Adrenal gland (tissue), 9 donors: ENCODE measurements at regions not wholly inside any gene's neighbourhood (a gene's known extent, or its start where the extent isn't known, plus 50 kb on each side); places are given as distances from the start of the nearest gene placed in this dataset.

Experiments used
- DNase-seq, 7 donors: peaks; one replicate each; pipeline ENCODE4 v3.0.0-alpha.2; 2019 to 2020
- H3K27ac ChIP-seq, 5 donors: fragments of 200-600 bp; sonication (generic) in 4 of 5; 1 replicate in 3 of 5; 2 replicates in 2 of 5; pipeline versions ENCODE4 v1.5.1 to v1.8.0; 2016 to 2020; ENCODE audit warnings: mild to moderate bottlenecking in 1 of 5
- H3K27me3 ChIP-seq: fragments of 200-600 bp; 2 replicates; pipeline ENCODE4 v1.8.0; 2021
- H3K36me3 ChIP-seq, 2 donors: fragments of 200-600 bp; replicated peaks in 1 of 2; 1 replicate in 1 of 2; 2 replicates in 1 of 2; pipeline versions ENCODE4 v1.5.1 to v1.8.0; 2018 to 2022
- H3K4me1 ChIP-seq, 2 donors: fragments of 200-600 bp; replicated peaks in 1 of 2; 1 replicate in 1 of 2; 2 replicates in 1 of 2; pipeline versions ENCODE4 v1.5.1 to v1.8.0; 2018 to 2021
- H3K4me3 ChIP-seq, 4 donors: fragments of 200-600 bp; sonication (generic) in 3 of 4; one replicate each; pipeline ENCODE4 v1.5.1; 2016 to 2018
- H3K9me3 ChIP-seq, 3 donors: fragments of 200-600 bp; sonication (generic) in 1 of 3; replicated peaks in 1 of 3; 1 replicate in 2 of 3; 2 replicates in 1 of 3; pipeline versions ENCODE4 v1.5.1 to v1.8.0; 2016 to 2021
- POLR2A ChIP-seq, 2 donors: fragments of 450-650 bp; IDR thresholded peaks; one replicate each; pipeline ENCODE4 v1.6.1; 2017; ENCODE audit warnings: antibody characterized with exemption in 2 of 2, mild to moderate bottlenecking in 2 of 2, moderate library complexity in 1 of 2
- WGBS, 4 donors: extraction: QIAGEN DNeasy Blood & Tissue Kit in 2 of 4; methylation state at CpG; one replicate each; pipeline versions ENCODE4 v1.1.5 to v1.1.7; 2013 to 2017; 5-methylcytosine and 5-hydroxymethylcytosine counted together
- intact Hi-C, 2 donors: fragments of 100-400 bp; cut with DNase I; formaldehyde crosslinking; loops; one replicate each; pipeline versions ENCODE4 v1.14.1 to v1.15.0; 2022 to 2023
- TF ChIP-seq, protein P1 (sequence below), 6 experiments: fragments of 450-650 bp in 4 of 6; fragments of 200-600 bp in 2 of 6; sonication (generic) in 1 of 6; IDR thresholded peaks; 1 replicate in 5 of 6; 2 replicates in 1 of 6; pipeline versions ENCODE4 v1.5.1 to v1.8.0; 2016 to 2021; ENCODE audit warnings: antibody characterized with exemption in 6 of 6, mild to moderate bottlenecking in 2 of 6, moderate library complexity in 1 of 6
- donor health status: healthy with polysubstance abuse.
- donor health status: Bipolar disorder and iron deficiency.
- donor health status: DM: yes; HTN: yes; CAD: no.
- donor health status: DM: no; HTN: no; CAD: no.
- donor health status: DM: no; HTN: no; CAD: no.

DNA sequence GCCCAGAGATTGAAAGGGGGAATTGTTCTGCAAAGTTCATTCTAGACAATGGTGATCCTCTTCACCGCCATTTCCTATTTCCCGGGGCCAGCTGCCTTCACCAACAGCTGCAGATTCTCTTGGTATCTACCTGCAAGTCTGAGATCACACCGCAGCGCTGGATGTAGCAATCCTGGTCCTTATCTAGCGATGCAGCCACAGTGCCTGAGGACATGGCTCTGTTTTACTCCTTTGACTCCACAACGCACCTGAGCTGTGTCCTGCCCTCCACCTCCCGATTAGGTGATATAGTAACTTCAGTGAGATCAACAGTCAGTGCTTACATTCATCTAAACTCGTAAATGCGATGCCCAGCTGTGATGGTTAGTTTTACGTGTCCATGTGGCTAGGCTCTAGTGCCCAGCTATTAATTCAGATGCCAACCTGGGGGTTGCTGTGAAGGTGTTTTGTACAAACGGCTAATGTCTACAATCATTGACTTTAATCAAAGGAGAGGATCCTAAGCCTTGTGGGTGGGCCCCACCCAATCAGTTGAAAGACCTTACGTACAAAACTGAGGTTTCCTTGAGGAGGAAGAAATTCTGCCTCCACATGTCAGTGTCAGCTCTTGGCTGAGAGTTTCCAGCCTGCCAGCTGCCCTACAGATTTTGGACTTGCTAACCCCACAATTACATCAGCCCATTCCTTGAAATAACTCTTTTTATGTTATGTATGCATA, 189.8 kb downstream of the SH3BP4 start:
- H3K9me3 ChIP-seq, result no peaks in the 10 kb centered on the region
- 83 to 93% (median 88%) methylated on average over 12 of the region's 12 CpGs for WGBS, 4 donors
- DNase-seq, result no peak
- H3K27ac ChIP-seq, result no peak overlapping the region
- no peaks in the 10 kb centered on the region for H3K36me3 ChIP-seq
- H3K4me1 ChIP-seq, result no peaks in the 10 kb centered on the region
- TF ChIP-seq POLR2A (IDR thresholded peaks at IDR 0.05), result no peak
- TF ChIP-seq, protein P1, sequence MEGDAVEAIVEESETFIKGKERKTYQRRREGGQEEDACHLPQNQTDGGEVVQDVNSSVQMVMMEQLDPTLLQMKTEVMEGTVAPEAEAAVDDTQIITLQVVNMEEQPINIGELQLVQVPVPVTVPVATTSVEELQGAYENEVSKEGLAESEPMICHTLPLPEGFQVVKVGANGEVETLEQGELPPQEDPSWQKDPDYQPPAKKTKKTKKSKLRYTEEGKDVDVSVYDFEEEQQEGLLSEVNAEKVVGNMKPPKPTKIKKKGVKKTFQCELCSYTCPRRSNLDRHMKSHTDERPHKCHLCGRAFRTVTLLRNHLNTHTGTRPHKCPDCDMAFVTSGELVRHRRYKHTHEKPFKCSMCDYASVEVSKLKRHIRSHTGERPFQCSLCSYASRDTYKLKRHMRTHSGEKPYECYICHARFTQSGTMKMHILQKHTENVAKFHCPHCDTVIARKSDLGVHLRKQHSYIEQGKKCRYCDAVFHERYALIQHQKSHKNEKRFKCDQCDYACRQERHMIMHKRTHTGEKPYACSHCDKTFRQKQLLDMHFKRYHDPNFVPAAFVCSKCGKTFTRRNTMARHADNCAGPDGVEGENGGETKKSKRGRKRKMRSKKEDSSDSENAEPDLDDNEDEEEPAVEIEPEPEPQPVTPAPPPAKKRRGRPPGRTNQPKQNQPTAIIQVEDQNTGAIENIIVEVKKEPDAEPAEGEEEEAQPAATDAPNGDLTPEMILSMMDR (IDR thresholded peaks at IDR 0.05), result no peak
- H3K27me3 ChIP-seq, result no peaks in the 10 kb centered on the region
- H3K4me3 ChIP-seq, result no peak overlapping the region
- intact Hi-C loops, result no loop called here

DNA sequence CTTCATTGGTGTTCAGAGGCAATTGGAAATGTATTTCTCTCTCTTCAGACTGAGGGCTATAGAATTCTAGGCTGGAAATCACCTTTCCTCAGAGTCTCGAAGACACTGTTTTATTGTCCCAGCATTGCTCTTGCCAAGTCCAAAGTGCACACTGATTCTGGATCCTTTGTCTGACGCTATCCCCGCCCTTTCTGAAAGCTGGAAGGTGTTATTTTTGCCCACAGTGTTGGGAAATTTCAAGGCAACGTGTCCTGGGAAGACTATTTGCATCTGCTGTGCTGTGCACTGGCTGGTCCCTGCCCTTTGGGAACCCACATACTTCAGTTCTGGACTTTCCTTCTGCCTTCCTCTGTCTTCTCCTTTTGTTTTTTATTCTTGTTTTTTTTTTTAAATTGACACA, 190.8 kb downstream of the SH3BP4 start:
- intact Hi-C loops, result no loop called here
- WGBS, 4 donors, result 74 to 82% (median 79%) methylated on average over 4 of the region's 4 CpGs
- TF ChIP-seq, protein P1 (IDR thresholded peaks at IDR 0.05), result no peak
- TF ChIP-seq POLR2A (IDR thresholded peaks at IDR 0.05), result no peak
- H3K27ac ChIP-seq, result no peak overlapping the region
- H3K4me3 ChIP-seq, result no peak overlapping the region
- no peaks in the 10 kb centered on the region for H3K9me3 ChIP-seq
- H3K4me1 ChIP-seq, result no peaks in the 10 kb centered on the region
- H3K27me3 ChIP-seq, result no peaks in the 10 kb centered on the region
- no peaks in the 10 kb centered on the region for H3K36me3 ChIP-seq
- DNase-seq, result no peak

DNA sequence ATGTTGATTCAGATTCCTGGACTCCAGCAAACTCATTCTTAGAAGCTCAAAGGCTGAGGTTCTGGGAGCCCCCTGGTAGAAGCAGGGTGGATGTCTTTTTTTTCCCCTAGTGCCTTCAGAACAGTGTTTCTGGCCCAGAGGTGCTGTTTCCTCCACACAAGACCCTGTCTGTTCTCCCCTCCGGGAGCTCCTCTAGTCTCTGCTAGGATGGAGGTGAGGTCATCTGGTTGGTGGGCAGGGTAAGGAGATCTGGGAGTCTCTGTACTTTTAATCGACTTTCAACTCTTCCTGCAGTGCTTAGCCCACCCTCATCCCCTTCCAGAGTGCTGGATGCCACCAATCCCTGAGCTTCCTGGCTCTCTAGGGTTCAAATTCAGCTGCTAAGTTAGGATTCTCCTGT, 192.0 kb downstream of the SH3BP4 start:
- 56 to 86% (median 64%) methylated on average over 2 of the region's 2 CpGs for WGBS, 4 donors
- Histone ChIP-seq H3K27me3 (no peaks in the 10 kb centered on the region), H3K9me3 (no peaks in the 10 kb centered on the region), H3K4me3 (no peak overlapping the region), H3K27ac (no peak overlapping the region), H3K36me3 (no peaks in the 10 kb centered on the region), H3K4me1 (no peaks in the 10 kb centered on the region)
- DNase-seq, result no peak
- intact Hi-C loops, result no loop called here
- no peak for TF ChIP-seq POLR2A (IDR thresholded peaks at IDR 0.05)
- TF ChIP-seq, protein P1 (IDR thresholded peaks at IDR 0.05), result no peak

DNA sequence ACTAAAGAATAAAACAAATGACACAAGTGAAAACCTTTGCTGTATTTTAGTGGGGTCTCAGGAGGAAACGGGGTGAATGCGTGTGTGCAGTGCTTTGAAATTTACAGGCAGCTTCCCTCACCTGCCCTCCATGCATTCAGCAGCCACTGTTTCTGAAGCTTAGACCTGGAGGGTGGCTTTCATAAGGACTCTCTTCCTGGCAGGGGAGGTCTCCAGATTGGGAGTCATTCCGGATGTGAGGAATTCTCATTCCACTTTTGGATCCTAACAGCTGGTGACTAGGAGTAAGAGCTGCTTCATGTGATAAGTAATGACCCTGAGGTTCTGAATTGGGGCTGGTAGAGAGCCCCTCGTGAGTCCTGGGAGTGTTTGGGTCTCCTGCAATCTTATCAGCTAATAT, 192.5 kb downstream of the SH3BP4 start:
- DNase-seq, result peak in 1 of 7 donors; percentile 1
- no peaks in the 10 kb centered on the region for H3K36me3 ChIP-seq
- no peaks in the 10 kb centered on the region for H3K27me3 ChIP-seq
- no peak overlapping the region for H3K4me3 ChIP-seq
- intact Hi-C loops, result no loop called here
- no peak overlapping the region for H3K27ac ChIP-seq
- no peaks in the 10 kb centered on the region for H3K9me3 ChIP-seq
- TF ChIP-seq, protein P1 (IDR thresholded peaks at IDR 0.05), result no peak
- TF ChIP-seq POLR2A (IDR thresholded peaks at IDR 0.05), result no peak
- WGBS, 4 donors, result 62 to 79% (median 68%) methylated on average over 4 of the region's 4 CpGs
- H3K4me1 ChIP-seq, result no peaks in the 10 kb centered on the region
